DND-41 (cell line): ENCODE measurements at regions not wholly inside any gene's neighbourhood (a gene's known extent, or its start where the extent isn't known, plus 50 kb on each side); places are given as distances from the start of the nearest gene placed in this dataset.

Experiments
- ATAC-seq: fragments of 200-7000 bp; cut with Tn5 transposase; 3 replicates; pipeline ENCODE4 v1.9.1; 2021; ENCODE audit warnings: low read depth; ENCODE audit not compliant: insufficient read depth
- DNase-seq: peaks from one replicate; pipeline ENCODE4 v3.0.0-alpha.2; 2020
- H2AFZ ChIP-seq: 2 replicates; pipeline ENCODE4 v1.6.0; 2012; ENCODE audit warnings: low read depth, low read length
- H3K27ac ChIP-seq: 2 replicates; pipeline ENCODE4 v1.5.1; 2012; ENCODE audit warnings: low read length, inconsistent platforms
- H3K27me3 ChIP-seq: fragments of 200-600 bp; sonication (generic); 2 replicates; pipeline ENCODE4 v1.6.0; 2012; ENCODE audit warnings: low read length, mild to moderate bottlenecking, inconsistent platforms; ENCODE audit not compliant: insufficient read depth, poor library complexity
- H3K36me3 ChIP-seq: 2 replicates; pipeline ENCODE4 v1.5.1; 2012; ENCODE audit warnings: low read length, inconsistent platforms; ENCODE audit not compliant: insufficient read depth
- H3K4me1 ChIP-seq: 2 replicates; pipeline ENCODE4 v1.5.1; 2012; ENCODE audit warnings: mild to moderate bottlenecking, low read length; ENCODE audit not compliant: insufficient read depth
- H3K4me2 ChIP-seq: 2 replicates; pipeline ENCODE4 v1.6.0; 2012; ENCODE audit warnings: mild to moderate bottlenecking, moderate library complexity, low read length, inconsistent platforms; ENCODE audit not compliant: insufficient read depth
- H3K4me3 ChIP-seq, 2 experiments: fragments of 200-600 bp in 1 of 2; shearing (Covaris generic) in 1 of 2; 2 replicates each; pipeline ENCODE4 v1.5.1; 2012 to 2016; ENCODE audit warnings: inconsistent platforms in 2 of 2, low read length in 2 of 2, mild to moderate bottlenecking in 2 of 2, low read depth in 1 of 2, moderate library complexity in 1 of 2
- H3K79me2 ChIP-seq: 2 replicates; pipeline ENCODE4 v1.6.0; 2012; ENCODE audit warnings: low read length, inconsistent platforms; ENCODE audit not compliant: insufficient read depth
- H3K9ac ChIP-seq: 2 replicates; pipeline ENCODE4 v1.6.0; 2012; ENCODE audit warnings: low read depth, mild to moderate bottlenecking, inconsistent platforms, low read length, moderate library complexity
- H3K9me3 ChIP-seq: 2 replicates; pipeline ENCODE4 v1.5.1; 2012; ENCODE audit warnings: low read length, moderate library complexity, mild to moderate bottlenecking, inconsistent platforms; ENCODE audit not compliant: insufficient read depth, severe bottlenecking
- H4K20me1 ChIP-seq: 2 replicates; pipeline ENCODE4 v1.6.0; 2012; ENCODE audit warnings: low read length; ENCODE audit not compliant: insufficient read depth
- CTCF ChIP-seq: IDR thresholded peaks from 2 replicates; pipeline ENCODE4 v1.5.1; 2012; ENCODE audit warnings: borderline replicate concordance, low read length, moderate library complexity, mild to moderate bottlenecking; ENCODE audit not compliant: poor library complexity, severe bottlenecking; ENCODE audit errors: extremely low read depth
- EZH2 ChIP-seq: IDR thresholded peaks from 3 replicates; pipeline ENCODE4 v1.6.1; 2012; ENCODE audit warnings: borderline replicate concordance, low read depth, mild to moderate bottlenecking, moderate library complexity, low read length, inconsistent platforms; ENCODE audit not compliant: severe bottlenecking

DNA sequence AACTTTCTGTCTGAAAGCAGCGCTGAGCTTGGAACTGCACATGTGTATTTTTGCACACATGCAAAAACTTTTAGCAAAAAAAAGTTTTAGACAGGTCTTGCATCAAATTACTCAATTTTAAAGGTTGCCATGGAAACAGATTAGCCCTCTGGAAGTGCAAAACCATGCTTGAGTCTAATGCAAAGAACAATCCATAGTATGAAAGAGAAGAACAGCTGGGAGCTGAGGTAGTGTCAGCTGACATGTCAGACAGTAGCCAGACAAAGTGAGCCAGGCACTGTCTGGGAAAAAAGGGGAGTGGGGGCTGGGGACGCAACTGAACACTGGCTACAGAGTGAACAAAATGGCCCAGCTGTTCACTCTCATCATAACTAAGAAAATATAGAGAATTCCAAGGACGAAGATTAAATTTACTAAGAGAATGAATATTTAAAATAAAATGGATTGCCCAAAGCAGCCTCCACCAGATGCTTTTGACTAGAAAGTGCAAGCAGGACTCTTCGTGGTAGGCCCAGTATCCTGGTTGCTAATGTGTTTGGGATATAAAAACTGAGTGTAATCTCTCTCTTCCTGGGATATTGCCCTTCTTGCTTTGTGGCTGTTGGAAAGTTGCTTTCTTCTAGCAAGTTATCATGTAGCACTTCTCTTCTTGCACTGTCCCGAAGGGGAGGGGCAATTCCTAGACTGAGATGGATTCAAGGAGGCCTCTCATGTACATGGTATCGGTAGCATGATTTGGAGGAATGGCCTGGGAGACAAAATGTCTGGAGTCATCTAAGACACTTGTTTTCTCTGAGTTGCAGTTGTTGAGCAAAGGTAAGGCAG lies 434.1 kb upstream of the FAT3 start:
- H3K27ac ChIP-seq: peak overlapping the region; percentile 71
- no peaks in the 10 kb centered on the region for H3K9me3 ChIP-seq
- no peaks in the 10 kb centered on the region for H3K79me2 ChIP-seq
- H3K9ac ChIP-seq: no peak overlapping the region
- peak overlapping the region; percentile 42; the same call in 1 of the 2 replicates for H3K4me2 ChIP-seq
- no peaks in the 10 kb centered on the region for H3K36me3 ChIP-seq
- ATAC-seq: peak; percentile 56; the same call in 2 of the 3 replicates
- peak overlapping the region; percentile 60 for H2AFZ ChIP-seq
- H3K4me3 ChIP-seq: no peak overlapping the region; a peak in 1 of 4 replicates
- DNase-seq: peak; percentile 18
- no peaks in the 10 kb centered on the region for H3K27me3 ChIP-seq
- H3K4me1 ChIP-seq: peaks cover 27% of the 10 kb centered on the region
- TF ChIP-seq EZH2 (no peak), CTCF (no peak)
- H4K20me1 ChIP-seq: no peaks in the 10 kb centered on the region

- H3K9me3 ChIP-seq: no peaks in the 10 kb centered on the region
- DNase-seq: no peak
- H3K4me2 ChIP-seq: no peak overlapping the region
- ATAC-seq: no peak
- H3K79me2 ChIP-seq: no peaks in the 10 kb centered on the region
- H4K20me1 ChIP-seq: no peaks in the 10 kb centered on the region
- H3K4me1 ChIP-seq: peaks cover 27% of the 10 kb centered on the region
- no peak overlapping the region for H3K27ac ChIP-seq
- no peaks in the 10 kb centered on the region for H3K36me3 ChIP-seq
- H3K9ac ChIP-seq: no peak overlapping the region
- TF ChIP-seq CTCF (no peak), EZH2 (no peak)
- no peaks in the 10 kb centered on the region for H3K27me3 ChIP-seq
- H3K4me3 ChIP-seq: no peak overlapping the region
- no peak overlapping the region for H2AFZ ChIP-seq
These were observed 435.9 kb upstream of the FAT3 start for GRCh38 chr11:91788764-91789163.

DNA sequence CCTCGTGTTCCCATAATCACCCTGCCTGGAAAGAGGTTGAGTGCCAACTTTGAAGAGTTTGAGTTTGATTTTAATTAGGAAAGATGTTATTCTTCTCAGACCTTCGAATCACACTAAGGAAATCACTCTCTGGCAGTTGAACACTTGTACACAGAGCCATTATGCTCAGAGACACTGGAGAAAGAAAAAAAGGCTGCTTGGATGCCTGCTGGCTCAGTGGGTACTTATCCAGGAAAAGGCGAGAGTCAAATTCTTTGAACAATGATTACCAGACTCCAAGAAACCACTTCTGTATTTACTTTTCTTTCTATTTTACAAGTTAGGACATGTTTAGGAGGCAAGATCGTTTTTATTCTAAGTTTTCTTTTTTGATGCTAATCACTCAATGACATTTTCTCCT lies 438.5 kb upstream of the FAT3 start:
- TF ChIP-seq CTCF (no peak), EZH2 (no peak)
- H3K79me2 ChIP-seq: no peaks in the 10 kb centered on the region
- H3K9me3 ChIP-seq: peaks cover 6% of the 10 kb centered on the region
- no peaks in the 10 kb centered on the region for H3K27me3 ChIP-seq
- H3K36me3 ChIP-seq: no peaks in the 10 kb centered on the region
- no peak overlapping the region for H2AFZ ChIP-seq
- no peak overlapping the region for H3K9ac ChIP-seq
- ATAC-seq: no peak
- H3K27ac ChIP-seq: no peak overlapping the region
- H4K20me1 ChIP-seq: no peaks in the 10 kb centered on the region
- no peak overlapping the region for H3K4me2 ChIP-seq
- peaks cover 17% of the 10 kb centered on the region for H3K4me1 ChIP-seq
- no peak for DNase-seq
- no peak overlapping the region for H3K4me3 ChIP-seq
